Suppressor macrophage (primary cell): ENCODE measurements at regions not wholly inside any gene's neighbourhood (a gene's known extent, or its start where the extent isn't known, plus 50 kb on each side); places are given as distances from the start of the nearest gene placed in this dataset.
"Not testable (repeated sequence)": the region's sequence is repeated elsewhere in the genome, so short reads cannot be mapped to it uniquely, and the experiment has no call there.

Experiments used
- DNase-seq, 4 experiments: peaks; one replicate each; pipeline ENCODE4 v3.0.0-alpha.2; 2020 to 2022

- no peak for DNase-seq
Measured at GRCh38 chr15:26259581-26259980, 396.5 kb upstream of the ATP10A start.

DNA sequence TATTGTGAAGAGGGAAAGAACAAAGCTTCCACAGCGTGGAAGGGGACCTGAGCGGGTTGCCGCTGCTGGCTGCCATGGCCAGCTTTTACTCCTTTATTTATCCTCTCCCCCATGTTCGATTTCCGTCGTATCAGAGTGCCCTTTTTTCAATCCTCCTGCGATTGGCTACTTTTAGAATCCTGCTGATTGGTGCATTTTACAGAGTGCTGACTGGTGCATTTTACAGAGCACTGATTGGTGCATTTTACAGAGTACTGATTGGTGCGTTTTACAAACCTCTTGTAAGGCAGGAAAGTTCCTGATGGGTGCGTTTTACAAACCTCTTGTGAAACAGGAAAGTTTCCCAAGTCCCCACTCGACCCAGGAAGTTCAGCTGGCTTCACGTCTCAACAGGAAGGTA lies 381.7 kb upstream of the ATP10A start:
- DNase-seq: not testable (repeated sequence)

- no peak for DNase-seq
Measured at GRCh38 chr15:26243382-26243781, 380.3 kb upstream of the ATP10A start.

GRCh38 chr15:26242565-26243071 lies 379.5 kb upstream of the ATP10A start:
- no peak for DNase-seq

DNA sequence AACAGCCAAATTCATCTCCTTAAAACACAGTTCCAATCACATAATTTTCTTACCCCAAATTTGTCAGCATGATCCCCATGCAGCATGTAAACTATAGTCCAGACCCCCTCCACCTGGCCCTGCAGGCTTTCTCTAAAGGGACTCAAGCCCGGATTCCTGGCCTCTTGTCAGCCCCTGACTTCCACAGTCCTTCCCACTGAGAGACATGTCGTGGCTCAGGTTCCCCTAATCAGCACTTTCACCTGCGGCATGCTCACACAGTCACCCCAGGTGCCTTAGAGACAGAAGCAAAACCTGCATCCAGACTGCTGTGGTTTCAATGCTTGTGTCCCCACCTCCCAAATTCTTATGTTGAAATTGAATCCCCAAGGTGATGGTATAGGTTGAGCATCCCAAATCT lies 372.7 kb upstream of the ATP10A start:
- no peak for DNase-seq

DNA sequence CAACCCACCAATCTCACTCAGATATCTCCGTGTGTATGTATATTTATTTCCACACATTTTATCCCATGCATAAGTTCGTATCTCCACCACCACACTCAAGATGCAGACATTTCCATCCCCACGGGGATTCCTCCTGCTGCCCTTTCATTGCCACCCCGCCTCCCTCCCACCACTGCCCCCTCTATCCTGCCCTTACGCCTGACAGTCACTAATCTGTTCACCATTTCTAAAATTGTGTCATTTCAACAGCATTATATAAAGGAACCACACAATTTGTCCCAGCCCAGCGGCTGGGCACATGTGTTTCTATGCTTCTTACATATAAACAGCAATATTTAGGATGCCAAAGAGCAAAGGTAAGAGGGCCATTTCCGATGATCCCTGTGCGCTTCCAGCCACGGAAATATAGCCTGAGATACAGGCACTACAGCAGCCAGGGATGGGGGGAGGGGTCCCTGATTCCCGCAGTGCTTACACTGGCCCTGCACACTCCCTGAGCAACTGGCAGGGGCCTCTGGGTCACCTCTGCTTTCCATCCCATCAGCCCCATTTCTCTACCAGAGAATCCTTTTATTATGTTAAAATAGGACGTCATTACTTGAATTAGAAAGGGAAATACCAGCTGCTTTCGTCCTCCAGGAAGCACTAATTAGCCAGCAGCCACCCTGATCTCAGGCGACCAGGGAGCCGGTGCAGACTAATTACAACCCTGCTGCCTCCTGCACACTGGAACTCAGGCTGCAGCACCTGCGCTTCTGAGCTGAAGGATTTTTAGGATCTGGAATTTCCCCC lies 372.0 kb upstream of the ATP10A start:
- no peak for DNase-seq

- no peak for DNase-seq
Measured at GRCh38 chr15:26232691-26233090, 369.6 kb upstream of the ATP10A start.

DNA sequence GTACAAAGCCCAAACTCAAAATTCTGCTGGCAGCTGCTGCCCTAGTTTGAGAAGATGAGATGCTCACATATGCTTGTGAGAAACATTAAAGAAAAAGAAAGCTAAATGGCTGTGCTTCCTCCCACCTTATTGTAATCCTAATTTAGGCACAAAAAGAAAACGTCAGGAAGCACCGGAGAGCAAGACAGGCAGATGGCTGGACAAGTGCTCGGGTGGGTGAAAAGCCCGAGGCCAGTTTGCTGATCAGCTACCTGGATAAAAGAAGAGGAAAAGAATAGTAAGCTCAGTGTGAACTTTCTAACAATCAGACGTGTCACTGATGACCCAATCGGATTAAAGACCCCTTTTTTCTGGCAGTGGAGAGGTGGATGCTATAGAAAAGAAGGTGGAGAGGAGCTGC lies 368.0 kb upstream of the ATP10A start:
- no peak for DNase-seq

GRCh38 chr15:26224266-26224665 lies 361.1 kb upstream of the ATP10A start:
- no peak for DNase-seq

- no peak for DNase-seq
Measured at GRCh38 chr15:26223720-26224119, 360.6 kb upstream of the ATP10A start.

GRCh38 chr15:26222781-26223180 lies 359.7 kb upstream of the ATP10A start:
- no peak for DNase-seq

DNA sequence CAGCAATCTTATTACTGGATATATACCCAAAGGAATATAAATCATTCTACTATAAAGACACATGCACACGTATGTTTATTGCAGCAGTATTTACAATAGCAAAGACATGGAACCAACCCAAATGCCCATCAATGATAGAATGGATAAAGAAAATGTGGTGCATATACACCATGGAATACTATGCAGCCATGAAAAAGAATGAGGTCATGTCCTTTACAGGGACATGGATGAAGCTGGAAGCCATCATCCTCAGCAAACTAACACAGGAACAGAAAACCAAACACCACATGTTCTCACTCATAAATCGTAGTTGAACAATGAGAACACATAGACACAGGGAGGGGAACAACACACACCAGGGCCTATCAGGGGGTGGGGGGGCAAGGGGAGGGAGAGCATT lies 353.9 kb upstream of the ATP10A start:
- DNase-seq: not testable (repeated sequence)

DNA sequence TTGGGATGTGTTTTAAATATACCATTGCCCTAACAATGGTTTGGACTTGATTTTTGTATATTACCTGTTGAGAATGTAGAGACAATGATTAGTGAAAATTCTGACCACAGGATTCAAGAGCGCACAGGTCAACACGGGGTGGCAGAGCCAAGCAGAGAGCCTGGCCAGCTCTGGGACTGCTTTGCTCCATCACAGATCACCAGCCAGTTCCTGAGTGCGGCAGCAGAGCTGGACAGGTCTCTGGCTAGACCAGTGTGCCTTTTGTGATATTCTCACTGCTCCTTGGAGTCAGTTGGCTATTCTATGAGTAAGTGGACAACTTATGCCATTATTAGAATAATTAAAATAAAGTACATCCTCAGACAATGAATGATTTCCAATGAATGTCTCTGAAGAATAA lies 351.2 kb upstream of the ATP10A start:
- no peak for DNase-seq

- no peak for DNase-seq
Measured at GRCh38 chr15:26213427-26213826, 350.3 kb upstream of the ATP10A start.

GRCh38 chr15:26212109-26212508 lies 349.0 kb upstream of the ATP10A start:
- DNase-seq: no peak

DNA sequence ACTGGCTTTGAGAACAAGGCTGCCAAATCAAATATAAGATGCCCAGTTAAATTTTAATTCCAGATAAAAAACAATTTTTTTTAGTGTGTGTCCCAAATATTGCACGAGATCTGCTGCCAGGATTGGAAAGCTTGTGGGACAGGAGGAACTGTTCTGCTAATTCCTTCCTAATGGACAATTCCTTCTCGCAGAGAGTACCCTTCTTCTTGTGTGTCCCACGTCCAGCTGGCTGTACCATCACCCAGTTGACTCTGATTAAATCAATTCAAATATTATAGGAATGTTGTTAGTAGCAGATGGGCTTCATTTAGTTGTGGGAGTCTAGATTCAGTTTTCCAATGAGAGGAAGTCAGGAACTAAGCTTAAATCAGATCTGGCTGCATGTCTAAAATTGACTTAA lies 347.9 kb upstream of the ATP10A start:
- DNase-seq: no peak

DNA sequence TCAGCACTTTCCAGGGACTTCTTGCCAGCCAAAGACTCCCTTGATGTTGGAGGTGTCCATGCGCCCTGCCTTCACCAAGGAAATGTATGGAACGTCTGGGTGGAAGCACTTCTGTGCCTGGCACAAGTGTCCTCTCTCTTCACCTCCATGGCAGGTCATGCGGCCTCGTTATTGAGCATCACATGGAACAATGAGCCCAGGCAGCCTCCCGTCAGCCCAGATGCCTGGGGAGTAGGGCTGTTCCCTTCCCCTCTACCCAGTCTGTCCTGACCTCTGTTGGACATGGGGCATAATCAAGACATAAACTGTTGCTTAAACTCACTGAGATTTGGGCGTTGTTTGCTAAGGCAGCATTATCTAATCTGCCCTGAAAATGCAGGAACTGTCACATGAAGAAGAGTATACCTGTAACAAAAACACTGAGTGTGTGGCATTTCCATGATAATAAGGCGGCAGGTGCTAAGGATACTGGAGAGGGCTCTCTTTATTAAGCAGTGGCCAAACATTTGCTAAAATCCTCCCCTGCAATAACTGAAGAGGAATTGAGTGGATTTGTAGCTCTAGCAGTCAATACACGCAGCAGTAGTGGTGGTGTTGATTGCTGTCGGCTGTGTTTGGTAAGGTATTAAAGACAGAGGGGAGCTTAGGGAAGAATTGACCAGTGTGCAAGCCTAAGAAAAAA lies 338.2 kb upstream of the ATP10A start:
- no peak for DNase-seq

DNA sequence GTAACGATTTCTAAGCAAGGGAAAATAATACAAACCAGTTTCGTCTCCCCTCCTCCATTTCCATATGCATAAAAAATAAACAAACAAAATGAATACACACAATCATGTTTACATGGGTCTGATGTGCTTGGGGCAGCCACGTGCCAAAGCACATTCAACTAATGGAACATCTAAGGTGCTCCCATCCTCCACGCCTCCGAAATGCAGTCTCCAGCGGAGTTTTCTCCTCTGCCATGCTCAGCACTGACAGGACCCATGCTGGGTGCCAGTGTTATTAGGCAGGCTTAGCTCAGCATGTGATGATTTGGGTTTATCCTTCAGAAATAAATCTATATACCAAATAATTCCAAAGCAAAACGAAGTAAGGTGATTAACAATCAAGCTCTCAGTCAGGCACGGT lies 337.3 kb upstream of the ATP10A start:
- no peak for DNase-seq

DNA sequence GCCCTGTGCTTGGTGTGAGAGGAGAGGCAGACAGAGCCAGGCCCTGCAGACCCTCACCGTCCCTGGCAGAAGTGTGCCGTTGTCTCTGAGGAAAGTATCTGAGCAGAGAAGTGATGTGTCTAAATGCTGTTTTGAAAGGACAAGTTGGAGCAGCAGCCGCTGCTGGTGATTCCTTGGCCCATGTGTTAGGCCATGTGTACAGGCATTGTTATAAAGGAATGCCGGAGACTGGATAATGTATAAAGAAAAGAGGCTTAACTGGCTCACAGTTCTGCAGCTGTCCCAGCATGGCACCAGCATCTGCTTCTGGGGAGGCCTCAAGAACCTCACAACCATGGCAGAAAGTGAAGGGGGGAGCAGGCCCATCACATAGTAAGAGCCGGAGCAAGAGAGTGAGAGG lies 334.6 kb upstream of the ATP10A start:
- no peak for DNase-seq

- no peak for DNase-seq
Measured at GRCh38 chr15:26197060-26197459, 333.9 kb upstream of the ATP10A start.

GRCh38 chr15:26191193-26191592 lies 328.1 kb upstream of the ATP10A start:
- no peak for DNase-seq

DNA sequence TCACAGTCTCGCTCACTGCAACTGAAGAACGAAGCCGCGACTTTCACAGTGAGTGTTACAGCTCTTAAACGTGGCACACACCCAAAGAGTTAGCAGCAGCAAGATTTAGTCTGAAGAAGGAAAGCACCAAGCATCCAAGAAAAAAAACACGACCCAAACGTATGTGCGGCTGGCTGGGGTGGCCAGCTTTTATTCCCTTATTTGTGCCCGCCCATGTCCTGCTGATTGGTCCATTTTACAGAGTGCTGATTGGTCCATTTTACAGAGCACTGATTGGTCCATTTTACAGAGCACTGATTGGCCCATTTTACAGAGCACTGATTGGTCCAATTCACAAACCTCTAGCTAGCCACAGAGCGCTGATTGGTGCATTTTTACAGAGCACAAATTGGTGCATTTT lies 323.0 kb upstream of the ATP10A start:
- DNase-seq: not testable (repeated sequence)

- DNase-seq: no peak
Measured at GRCh38 chr15:26182441-26182840, 319.3 kb upstream of the ATP10A start.

DNA sequence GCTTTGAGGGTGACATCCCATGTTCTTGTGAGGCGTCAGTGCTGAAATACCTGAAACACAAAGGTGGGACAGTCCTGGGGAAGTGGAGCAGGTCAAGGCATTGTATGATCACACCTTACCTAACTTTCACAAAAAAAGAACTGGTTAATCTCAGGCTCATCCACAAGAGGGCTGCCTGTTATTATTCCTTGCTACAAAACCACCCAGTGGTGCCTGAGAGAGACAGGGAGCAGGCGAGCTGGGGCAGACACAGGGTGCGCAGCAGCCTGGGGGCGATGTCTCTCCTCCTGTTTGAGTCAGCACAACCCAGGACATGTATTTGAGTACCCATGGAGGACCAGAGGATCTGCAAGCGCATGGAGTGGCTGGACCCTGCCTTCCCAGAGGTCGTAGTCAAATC lies 316.8 kb upstream of the ATP10A start:
- DNase-seq: no peak
